Esophagus muscularis mucosa (tissue), 4 donors: ENCODE measurements at regions not wholly inside any gene's neighbourhood (a gene's known extent, or its start where the extent isn't known, plus 50 kb on each side); places are given as distances from the start of the nearest gene placed in this dataset.

ENCODE experiments used
- EP300 ChIP-seq: sonication (generic); formaldehyde crosslinking; IDR thresholded peaks from one replicate; pipeline ENCODE4 v1.6.1; 2017; ENCODE audit warnings: antibody characterized with exemption
- POLR2A ChIP-seq: fragments of 450-650 bp; IDR thresholded peaks from one replicate; pipeline ENCODE4 v1.6.1; 2017; ENCODE audit warnings: antibody characterized with exemption, moderate library complexity, mild to moderate bottlenecking, low read depth
- TF ChIP-seq, protein P1 (sequence below), 3 experiments: fragments of 200-600 bp in 2 of 3; fragments of 450-650 bp in 1 of 3; sonication (generic) in 2 of 3; IDR thresholded peaks; one replicate each; pipeline ENCODE4 v1.5.1; 2017 to 2019; ENCODE audit warnings: antibody characterized with exemption in 3 of 3, mild to moderate bottlenecking in 2 of 3, moderate library complexity in 1 of 3

DNA sequence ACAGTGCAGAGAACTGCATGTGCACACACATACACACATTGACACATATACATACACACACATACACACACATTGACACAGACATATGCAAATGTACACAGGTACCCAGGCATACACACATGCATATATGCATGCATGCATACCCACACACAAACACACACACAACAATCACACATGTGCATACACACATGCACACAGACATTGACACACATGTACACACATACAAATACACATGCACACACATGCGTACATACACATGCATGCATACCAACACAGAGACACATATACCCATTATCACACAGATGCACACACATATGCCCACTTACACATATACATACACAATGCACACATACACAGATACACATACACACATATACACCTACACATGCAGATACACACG lies 299.6 kb upstream of the ADCY2 start:
- no peak for TF ChIP-seq POLR2A
- TF ChIP-seq, protein P1, sequence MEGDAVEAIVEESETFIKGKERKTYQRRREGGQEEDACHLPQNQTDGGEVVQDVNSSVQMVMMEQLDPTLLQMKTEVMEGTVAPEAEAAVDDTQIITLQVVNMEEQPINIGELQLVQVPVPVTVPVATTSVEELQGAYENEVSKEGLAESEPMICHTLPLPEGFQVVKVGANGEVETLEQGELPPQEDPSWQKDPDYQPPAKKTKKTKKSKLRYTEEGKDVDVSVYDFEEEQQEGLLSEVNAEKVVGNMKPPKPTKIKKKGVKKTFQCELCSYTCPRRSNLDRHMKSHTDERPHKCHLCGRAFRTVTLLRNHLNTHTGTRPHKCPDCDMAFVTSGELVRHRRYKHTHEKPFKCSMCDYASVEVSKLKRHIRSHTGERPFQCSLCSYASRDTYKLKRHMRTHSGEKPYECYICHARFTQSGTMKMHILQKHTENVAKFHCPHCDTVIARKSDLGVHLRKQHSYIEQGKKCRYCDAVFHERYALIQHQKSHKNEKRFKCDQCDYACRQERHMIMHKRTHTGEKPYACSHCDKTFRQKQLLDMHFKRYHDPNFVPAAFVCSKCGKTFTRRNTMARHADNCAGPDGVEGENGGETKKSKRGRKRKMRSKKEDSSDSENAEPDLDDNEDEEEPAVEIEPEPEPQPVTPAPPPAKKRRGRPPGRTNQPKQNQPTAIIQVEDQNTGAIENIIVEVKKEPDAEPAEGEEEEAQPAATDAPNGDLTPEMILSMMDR (IDR thresholded peaks at IDR 0.05), result no peak
- no peak for TF ChIP-seq EP300
